ENCODE measurements at regions not wholly inside any gene's neighbourhood (a gene's known extent, or its start where the extent isn't known, plus 50 kb on each side); places are given as distances from the start of the nearest gene placed in this dataset.

GRCh38 chr11:70620510-70621184 lies 222.3 kb downstream of the CTTN start:
- Mint-ChIP-seq H3K36me3 (ENCODE audit: low read depth) (no peaks in the 10 kb centered on the region), H3K27me3 (ENCODE audit: low read depth) (peaks cover 4% of the 10 kb centered on the region), H3K4me3 (no peak overlapping the region), H3K4me1 (peaks cover 6% of the 10 kb centered on the region), H3K9me3 (no peaks in the 10 kb centered on the region), H3K27ac (no peak overlapping the region)
- no peak for TF ChIP-seq CTCF (IDR thresholded peaks at IDR 0.05; ENCODE audit: unreplicated experiment in 3 of 3)

- Mint-ChIP-seq H3K4me1 (peaks cover 11% of the 10 kb centered on the region), H3K27me3 (ENCODE audit: low read depth) (peaks cover 4% of the 10 kb centered on the region), H3K4me3 (no peak overlapping the region), H3K27ac (no peak overlapping the region), H3K9me3 (no peaks in the 10 kb centered on the region), H3K36me3 (ENCODE audit: low read depth) (no peaks in the 10 kb centered on the region)
- TF ChIP-seq CTCF (IDR thresholded peaks at IDR 0.05; ENCODE audit: unreplicated experiment in 3 of 3) = no peak
These were observed 222.9 kb downstream of the CTTN start for GRCh38 chr11:70621241-70621640.

GRCh38 chr11:70622091-70622490 lies 223.8 kb downstream of the CTTN start:
- no peak overlapping the region for H3K4me3 Mint-ChIP-seq
- H3K36me3 Mint-ChIP-seq (ENCODE audit: low read depth) = no peaks in the 10 kb centered on the region
- peaks cover 13% of the 10 kb centered on the region for H3K4me1 Mint-ChIP-seq
- no peak overlapping the region for H3K27ac Mint-ChIP-seq
- H3K27me3 Mint-ChIP-seq (ENCODE audit: low read depth) = peaks cover 4% of the 10 kb centered on the region
- no peak for TF ChIP-seq CTCF (IDR thresholded peaks at IDR 0.05; ENCODE audit: unreplicated experiment in 3 of 3)
- no peaks in the 10 kb centered on the region for H3K9me3 Mint-ChIP-seq

GRCh38 chr11:70623906-70624597 lies 225.7 kb downstream of the CTTN start:
- no peak for TF ChIP-seq CTCF (IDR thresholded peaks at IDR 0.05; ENCODE audit: unreplicated experiment in 3 of 3)
- H3K9me3 Mint-ChIP-seq = peaks cover 2% of the 10 kb centered on the region

GRCh38 chr11:70624598-70624993 lies 226.3 kb downstream of the CTTN start:
- peaks cover 4% of the 10 kb centered on the region for H3K27me3 Mint-ChIP-seq (ENCODE audit: low read depth)
- peaks cover 20% of the 10 kb centered on the region for H3K4me1 Mint-ChIP-seq
- H3K36me3 Mint-ChIP-seq (ENCODE audit: low read depth) = no peaks in the 10 kb centered on the region
- TF ChIP-seq CTCF (IDR thresholded peaks at IDR 0.05; ENCODE audit: unreplicated experiment in 3 of 3) = no peak
- H3K9me3 Mint-ChIP-seq = peaks cover 2% of the 10 kb centered on the region
- no peak overlapping the region for H3K4me3 Mint-ChIP-seq
- H3K27ac Mint-ChIP-seq = peak overlapping the region in 1 of 3 experiments; percentile 33

More at GRCh38 chr11:70623906-70624597, 225.7 kb downstream of the CTTN start:
- Mint-ChIP-seq H3K4me1 (peaks cover 19% of the 10 kb centered on the region), H3K27me3 (ENCODE audit: low read depth) (peaks cover 4% of the 10 kb centered on the region), H3K36me3 (ENCODE audit: low read depth) (no peaks in the 10 kb centered on the region), H3K4me3 (no peak overlapping the region), H3K27ac (no peak overlapping the region)

Data from nephron (organoid).